Midbrain (tissue), 1 donor: ENCODE measurements at regions not wholly inside any gene's neighbourhood (a gene's known extent, or its start where the extent isn't known, plus 50 kb on each side); places are given as distances from the start of the nearest gene placed in this dataset.
"Not testable (repeated sequence)": the region's sequence is repeated elsewhere in the genome, so short reads cannot be mapped to it uniquely, and the experiment has no call there.

Experiments
- DNase-seq: peaks from one replicate; lab custom pipeline; 2025; lab: John Stamatoyannopoulos, UW

DNA sequence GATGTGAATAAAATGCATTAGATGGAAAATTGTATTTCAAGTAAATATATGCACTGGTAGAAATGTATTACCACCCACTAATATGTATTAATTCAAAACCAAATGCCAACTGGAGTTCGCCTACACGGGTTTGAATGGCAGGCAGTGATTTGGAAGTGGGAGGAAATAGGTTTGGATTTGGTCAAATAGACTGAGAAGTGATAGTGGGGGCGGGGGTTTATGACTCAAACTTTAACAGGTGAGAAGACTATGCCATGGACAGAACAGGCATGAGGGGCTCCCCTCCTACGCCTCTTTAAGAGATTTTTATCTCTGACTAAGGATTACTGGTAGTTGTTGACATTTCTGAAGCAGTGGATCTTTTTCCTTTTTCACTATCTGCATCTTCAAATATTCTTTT, 677.8 kb downstream of the NTRK3 start:
- DNase-seq = no peak

DNA sequence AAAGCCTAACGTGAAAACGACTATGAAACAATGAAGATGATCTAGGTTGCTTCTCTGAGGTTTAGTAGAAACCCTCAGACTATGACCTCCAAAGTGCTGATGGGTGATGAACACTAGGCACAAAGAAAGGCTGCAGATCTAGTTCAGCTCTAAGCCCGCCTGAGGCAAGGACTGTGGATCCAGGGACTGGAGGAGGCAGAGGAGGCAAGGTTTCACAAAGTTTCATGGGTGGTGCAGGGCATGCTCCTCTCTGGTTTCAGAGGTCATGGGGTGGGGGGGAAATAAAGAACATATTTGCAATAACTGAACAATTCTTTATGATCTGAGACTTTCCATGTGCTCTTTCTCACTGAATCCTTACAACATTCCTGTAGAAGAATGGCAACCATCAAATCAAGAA, 679.2 kb downstream of the NTRK3 start:
- DNase-seq = no peak

DNA sequence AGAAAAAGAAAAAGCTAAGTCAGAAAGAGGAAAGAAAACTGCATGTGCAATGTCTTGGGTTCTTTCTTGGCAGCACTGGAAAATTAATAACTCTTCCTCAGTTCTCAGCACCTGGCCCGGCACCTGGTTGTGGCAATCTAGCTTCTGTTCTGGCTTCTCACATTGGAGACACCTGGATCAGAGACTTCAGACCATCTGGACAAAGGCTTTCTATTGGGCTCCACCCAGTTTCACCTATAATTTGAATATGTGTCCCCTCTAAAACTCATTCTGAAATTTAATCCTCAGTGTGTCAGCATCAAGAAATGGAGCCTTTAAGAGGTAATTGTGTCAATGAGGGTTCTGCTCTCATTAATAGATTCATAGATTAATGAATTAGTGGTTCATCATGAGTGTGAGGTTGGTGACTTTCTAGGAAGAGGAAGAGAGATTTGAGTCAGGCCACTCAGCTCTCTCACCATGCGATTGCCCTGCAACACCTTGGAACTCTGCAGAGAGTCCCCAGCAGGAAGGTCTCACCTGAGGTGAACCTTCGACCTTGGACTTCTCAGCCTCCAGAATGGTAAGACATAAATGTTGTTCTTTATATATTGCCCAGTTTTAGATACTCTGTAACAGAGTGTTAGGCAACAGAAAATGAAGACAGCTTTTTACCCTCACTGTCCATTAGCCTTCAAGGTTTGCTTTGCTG, 679.9 kb downstream of the NTRK3 start:
- no peak for DNase-seq

DNA sequence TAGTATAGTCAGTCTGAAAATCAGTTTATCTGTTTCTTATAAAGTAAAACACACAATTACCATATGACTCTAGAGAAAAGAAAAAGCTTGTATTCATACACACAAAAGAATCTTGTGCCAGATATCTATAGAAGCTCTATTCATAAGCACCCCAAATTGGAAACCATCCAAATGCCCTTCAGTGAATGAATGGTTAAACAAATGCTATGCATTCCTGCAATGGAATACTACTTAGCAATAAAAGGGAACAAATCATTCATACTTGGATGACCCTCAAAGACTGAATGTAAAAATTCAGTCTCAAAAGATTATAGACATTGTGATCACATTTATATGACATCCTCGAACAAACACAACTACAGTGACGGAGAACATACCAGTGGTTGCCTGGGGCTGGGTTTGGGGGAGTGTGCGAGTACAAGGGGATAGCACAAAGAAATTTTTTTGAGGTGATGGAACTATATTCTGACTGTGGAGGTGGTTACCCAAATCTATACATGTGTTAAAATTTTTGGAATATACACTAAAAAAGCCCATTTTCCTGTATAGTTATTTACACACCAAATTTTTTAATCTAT, 680.6 kb downstream of the NTRK3 start:
- DNase-seq = no peak

GRCh38 chr15:87573534-87573933, 683.0 kb downstream of the NTRK3 start:
- DNase-seq = no peak

DNA sequence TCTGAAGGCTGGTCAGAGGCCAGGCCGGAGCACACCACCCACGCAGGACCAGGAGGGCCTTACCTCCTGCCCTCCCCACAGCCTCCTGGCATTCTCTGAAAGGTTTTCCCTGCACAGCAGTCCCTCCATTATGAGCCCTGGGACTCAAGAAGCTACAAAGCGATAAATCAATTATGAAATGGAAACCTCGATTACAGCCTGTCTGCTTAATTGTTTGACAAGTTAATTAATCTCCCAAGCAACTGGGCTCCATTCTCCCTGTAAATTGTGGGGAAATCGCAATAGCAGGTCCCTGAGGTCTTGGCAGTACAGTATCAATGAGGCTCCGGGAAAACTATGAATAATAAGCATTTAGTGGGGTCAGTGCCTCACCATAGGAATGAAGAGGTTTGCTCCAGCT, 683.5 kb downstream of the NTRK3 start:
- DNase-seq = no peak

DNA sequence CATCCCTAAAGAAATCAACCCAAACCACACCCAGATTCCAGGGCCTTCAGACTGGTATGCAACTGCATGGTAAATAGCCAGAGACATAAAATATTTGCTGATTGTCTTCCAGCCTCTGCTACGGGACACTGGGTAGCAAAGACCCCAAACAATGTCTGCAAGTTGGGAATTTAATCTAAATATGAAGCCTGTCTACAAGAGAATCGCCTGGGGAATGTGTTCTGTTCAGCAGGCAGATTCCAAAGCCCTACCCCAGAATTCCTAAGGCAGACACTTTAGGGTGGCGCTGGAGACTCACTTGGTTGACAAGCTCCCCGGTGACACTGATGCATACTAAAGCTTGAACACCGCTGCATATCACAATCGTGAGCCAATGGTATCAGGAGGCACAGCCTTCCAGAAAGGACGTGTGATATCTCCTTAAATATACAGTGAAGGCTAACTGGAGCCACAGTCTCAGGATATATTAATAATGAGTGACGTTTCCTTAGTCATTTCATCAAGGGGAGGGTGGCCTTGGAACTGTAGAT, 684.1 kb downstream of the NTRK3 start:
- DNase-seq = no peak

DNA sequence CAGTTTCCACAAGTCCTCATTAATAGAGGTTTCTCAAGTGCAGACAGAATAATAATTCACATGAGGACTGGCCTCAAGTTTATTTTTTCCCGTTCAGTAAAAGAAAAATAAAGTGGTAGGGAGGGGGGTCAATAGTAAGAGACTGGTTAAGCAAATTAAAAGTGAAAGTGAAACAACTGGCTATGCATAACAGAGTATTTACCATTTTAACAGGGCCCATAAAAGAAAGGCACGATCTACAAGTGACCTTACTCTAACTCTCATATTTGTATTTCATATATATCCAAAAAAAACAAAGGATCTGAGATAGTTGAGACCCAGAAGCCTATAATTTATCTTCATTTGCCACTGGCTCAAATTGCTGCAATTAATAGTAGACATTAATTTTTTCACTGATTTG, 686.3 kb downstream of the NTRK3 start:
- no peak for DNase-seq

DNA sequence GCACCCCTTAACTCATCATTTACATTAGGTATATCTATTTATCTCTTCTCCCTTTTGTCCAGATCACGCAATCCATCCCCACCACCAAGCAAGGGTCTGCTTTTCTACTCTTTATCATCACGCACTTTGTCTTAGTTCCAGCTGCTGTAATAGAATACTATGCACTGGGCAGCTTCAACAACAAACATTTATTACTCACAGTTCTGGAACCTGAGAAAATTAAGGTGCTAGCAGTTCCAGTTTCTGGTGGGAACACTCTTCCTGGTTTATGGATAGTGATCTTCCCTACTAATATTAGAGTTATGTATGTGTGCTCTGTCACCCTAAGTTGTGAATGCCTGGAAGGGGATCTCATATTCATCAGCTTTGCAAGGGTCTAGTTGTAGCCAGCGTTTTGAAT, 687.0 kb downstream of the NTRK3 start:
- no peak for DNase-seq

DNA sequence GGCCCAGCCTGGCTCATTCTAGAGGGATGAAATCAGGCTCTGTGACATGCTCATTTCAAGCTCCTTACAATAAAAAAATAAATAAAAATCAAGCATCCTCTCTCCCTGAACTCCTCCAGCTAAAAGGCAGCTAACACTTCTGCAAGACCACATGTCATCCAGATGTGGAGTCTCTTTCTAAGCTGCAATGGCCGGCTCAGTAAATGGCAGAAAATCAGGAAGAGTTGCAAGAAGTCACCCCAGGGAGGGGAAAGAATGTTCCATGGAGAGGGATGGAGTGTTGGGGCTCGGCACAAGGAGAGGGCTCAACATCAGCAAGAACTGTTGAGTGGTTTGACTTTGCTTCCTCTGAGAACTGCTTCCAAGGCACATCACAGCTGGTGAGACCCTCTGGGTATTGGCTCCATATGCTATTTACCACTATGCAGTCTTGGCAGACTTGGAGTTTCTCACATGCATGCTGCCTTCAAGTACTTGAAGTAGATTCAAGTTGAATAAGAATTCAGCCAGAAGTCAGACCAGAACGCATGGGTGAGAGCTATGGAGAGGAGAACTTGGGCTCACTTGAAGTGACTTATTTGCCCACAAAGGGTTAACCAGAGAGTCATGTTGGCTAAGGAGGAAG, 689.0 kb downstream of the NTRK3 start:
- no peak for DNase-seq

GRCh38 chr15:87566236-87566635, 690.3 kb downstream of the NTRK3 start:
- no peak for DNase-seq

GRCh38 chr15:87564681-87565080, 691.9 kb downstream of the NTRK3 start:
- DNase-seq = no peak

- DNase-seq = no peak
Measured at GRCh38 chr15:87563869-87564268, 692.7 kb downstream of the NTRK3 start.

DNA sequence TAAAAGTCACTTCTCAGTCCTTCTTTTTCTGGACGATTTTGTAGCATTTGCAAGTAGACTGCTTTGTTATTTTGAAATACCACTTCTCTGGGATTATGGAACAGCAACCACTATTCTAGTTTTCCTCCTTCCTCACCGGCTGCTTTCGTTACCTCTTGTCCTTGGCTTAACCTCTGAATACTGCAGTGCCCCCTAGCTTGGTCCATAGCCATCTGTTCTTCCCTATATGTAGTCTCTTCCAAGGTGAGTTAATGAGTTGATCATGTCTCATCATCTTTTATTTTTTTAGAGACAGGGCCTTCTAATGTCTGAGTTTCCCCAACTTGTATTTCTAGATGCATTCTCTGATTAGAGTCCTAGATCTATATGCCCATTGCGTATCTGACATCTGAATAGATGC, 694.3 kb downstream of the NTRK3 start:
- no peak for DNase-seq

- no peak for DNase-seq
Measured at GRCh38 chr15:87561641-87562040, 694.9 kb downstream of the NTRK3 start.

DNA sequence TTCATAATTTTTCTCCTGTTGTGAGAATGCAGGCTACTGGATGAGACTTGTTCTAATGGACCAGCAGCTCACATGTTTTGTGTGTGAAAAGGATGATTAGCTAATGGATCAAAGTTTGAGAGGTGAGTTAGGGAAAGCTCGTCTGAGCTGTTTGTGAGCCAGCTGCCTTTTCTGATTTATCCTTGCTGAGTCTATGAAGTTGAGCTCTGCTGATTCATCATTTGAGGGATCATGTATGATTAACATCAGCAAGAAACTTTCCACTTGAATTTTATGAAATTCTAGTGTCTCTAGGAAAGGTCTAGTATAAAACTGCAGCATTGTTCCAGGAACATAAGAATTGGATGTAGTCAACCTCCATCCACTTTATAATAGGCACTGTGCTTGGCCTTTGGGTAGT, 698.7 kb downstream of the NTRK3 start:
- no peak for DNase-seq

GRCh38 chr15:87556886-87557285, 699.7 kb downstream of the NTRK3 start:
- no peak for DNase-seq

DNA sequence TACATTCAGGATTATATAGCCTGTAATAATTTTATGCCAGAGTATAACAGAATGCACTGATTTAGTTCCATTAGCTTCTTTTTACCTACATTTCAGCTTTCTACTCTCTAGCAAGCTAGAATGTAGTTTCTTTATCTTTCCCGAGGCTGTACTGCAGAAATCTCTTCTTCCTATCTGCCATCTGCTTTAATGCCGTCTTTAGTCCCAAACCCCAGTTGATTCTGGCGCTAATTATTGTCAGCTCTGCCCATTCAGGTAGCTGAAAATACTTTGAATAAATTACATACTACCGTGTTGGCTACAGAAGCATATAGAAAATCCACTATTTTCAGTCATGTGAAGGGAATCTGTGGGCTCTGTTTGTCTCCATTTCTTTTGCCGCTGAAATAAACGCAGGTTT, 706.7 kb downstream of the NTRK3 start:
- no peak for DNase-seq

DNA sequence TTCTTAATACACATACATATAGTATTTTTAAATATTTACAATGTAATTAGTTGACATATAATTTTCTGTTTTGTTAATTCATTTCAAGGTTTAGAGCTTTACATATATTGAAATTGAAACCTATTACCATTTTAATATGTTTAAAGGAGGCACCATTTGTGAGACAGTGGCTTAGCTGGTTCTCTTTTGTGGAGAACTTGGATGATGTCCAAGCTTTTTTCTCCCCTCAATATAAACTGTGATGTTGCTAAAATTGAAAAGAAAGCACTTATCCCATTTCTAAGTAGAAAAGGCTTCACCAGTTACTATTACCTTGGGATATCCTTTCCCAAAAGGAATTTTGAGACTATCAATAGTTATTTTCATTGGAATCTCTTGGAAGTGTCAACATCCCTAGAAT, 707.2 kb downstream of the NTRK3 start:
- no peak for DNase-seq

- not testable (repeated sequence) for DNase-seq
Measured at GRCh38 chr15:87548590-87548989, 707.9 kb downstream of the NTRK3 start.

GRCh38 chr15:87547470-87548181, 708.9 kb downstream of the NTRK3 start:
- DNase-seq = no peak

GRCh38 chr15:87538327-87538834, 718.2 kb downstream of the NTRK3 start:
- DNase-seq = no peak

DNA sequence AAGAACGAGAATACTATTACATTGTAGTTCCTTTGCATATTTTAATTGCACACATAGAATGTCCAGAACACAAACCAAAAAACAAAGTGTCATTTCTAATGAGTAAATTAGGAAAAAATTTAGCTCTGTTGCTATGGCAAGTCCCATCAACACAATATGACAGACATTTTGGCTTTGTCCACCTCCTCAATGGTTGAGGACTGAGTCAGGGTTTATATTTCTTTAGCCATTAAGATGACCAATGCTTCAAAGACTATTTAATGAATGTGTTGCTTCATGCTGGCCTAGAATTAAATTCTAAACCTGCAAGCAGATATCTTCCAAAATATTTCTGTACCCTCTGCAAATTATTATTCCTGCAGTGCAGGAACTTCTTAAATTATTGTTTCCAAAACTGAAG, 719.2 kb downstream of the NTRK3 start:
- no peak for DNase-seq
